Fibroblast of lung (primary cell): ENCODE measurements at regions not wholly inside any gene's neighbourhood (a gene's known extent, or its start where the extent isn't known, plus 50 kb on each side); places are given as distances from the start of the nearest gene placed in this dataset.

ENCODE experiments used
- DNase-seq, 2 donors: peaks; one replicate each; pipeline versions ENCODE4 v3.0.0 to v3.0.0-alpha.2; 2010; ENCODE audit warnings: low read depth in 2 of 2
- H2AFZ ChIP-seq: 2 replicates; pipeline ENCODE4 v1.5.1; 2012; ENCODE audit warnings: low read length, control low read depth, inconsistent platforms
- H3K27ac ChIP-seq: 2 replicates; pipeline ENCODE4 v1.5.1; 2011; ENCODE audit warnings: low read length, control low read depth; ENCODE audit not compliant: insufficient read depth
- H3K27me3 ChIP-seq: 2 replicates; pipeline ENCODE4 v1.5.1; 2011; ENCODE audit warnings: mild to moderate bottlenecking, low read length; ENCODE audit not compliant: control insufficient read depth, insufficient read depth
- H3K36me3 ChIP-seq: 2 replicates; pipeline ENCODE4 v1.5.1; 2011; ENCODE audit warnings: low read length; ENCODE audit not compliant: control insufficient read depth, insufficient read depth
- H3K4me1 ChIP-seq: 2 replicates; pipeline ENCODE4 v1.5.1; 2011; ENCODE audit warnings: low read length; ENCODE audit not compliant: control insufficient read depth, insufficient read depth; ENCODE audit errors: extremely low read depth
- H3K4me2 ChIP-seq: 2 replicates; pipeline ENCODE4 v1.5.1; 2011; ENCODE audit warnings: low read length, control low read depth; ENCODE audit not compliant: insufficient read depth; ENCODE audit errors: extremely low read depth
- H3K4me3 ChIP-seq, 4 experiments: fragments of 200-600 bp in 1 of 4; sonication (generic) in 1 of 4; replicated peaks in 1 of 4; 2 replicates each; pipeline ENCODE4 v1.5.1; 2011 to 2016; ENCODE audit warnings: low read length in 4 of 4, low read depth in 3 of 4, mild to moderate bottlenecking in 3 of 4, control low read depth in 2 of 4, inconsistent platforms in 1 of 4, mixed read lengths in 1 of 4; ENCODE audit not compliant: insufficient read depth in 1 of 4; ENCODE audit errors: control extremely low read depth in 1 of 4
- H3K79me2 ChIP-seq: 2 replicates; pipeline ENCODE4 v1.5.1; 2012; ENCODE audit warnings: mild to moderate bottlenecking, low read length, inconsistent platforms; ENCODE audit not compliant: control insufficient read depth, insufficient read depth
- H3K9ac ChIP-seq: 2 replicates; pipeline ENCODE4 v1.5.1; 2011; ENCODE audit warnings: mild to moderate bottlenecking, low read length, control low read depth; ENCODE audit not compliant: insufficient read depth
- H3K9me3 ChIP-seq: 2 replicates; pipeline ENCODE4 v1.5.1; 2012; ENCODE audit warnings: low read depth, low read length; ENCODE audit not compliant: control insufficient read depth, insufficient read depth
- H4K20me1 ChIP-seq: 2 replicates; pipeline ENCODE4 v1.5.1; 2011; ENCODE audit warnings: low read length; ENCODE audit not compliant: control insufficient read depth, insufficient read depth; ENCODE audit errors: extremely low read depth
- CTCF ChIP-seq, 2 donors: IDR thresholded peaks in 1 of 2; conservative IDR thresholded peaks in 1 of 2; 1 replicate in 1 of 2; 2 replicates in 1 of 2; pipeline ENCODE4 v1.5.1; 2011 to 2012; ENCODE audit warnings: low read length in 2 of 2, control low read depth in 1 of 2, inconsistent platforms in 1 of 2, low read depth in 1 of 2, mild to moderate bottlenecking in 1 of 2
- EZH2 ChIP-seq: IDR thresholded peaks from 2 replicates; pipeline ENCODE4 v1.5.1; 2012; ENCODE audit warnings: low read length, control low read depth, mild to moderate bottlenecking; ENCODE audit errors: missing control alignments

GRCh38 chr5:167764641-167765289 is 526.7 kb upstream of the WWC1 start:
- H2AFZ ChIP-seq = no peak overlapping the region
- H4K20me1 ChIP-seq = no peaks in the 10 kb centered on the region
- H3K27ac ChIP-seq = no peak overlapping the region
- no peak overlapping the region for H3K9ac ChIP-seq
- no peaks in the 10 kb centered on the region for H3K36me3 ChIP-seq
- H3K9me3 ChIP-seq = no peaks in the 10 kb centered on the region
- no peaks in the 10 kb centered on the region for H3K4me1 ChIP-seq
- no peak overlapping the region for H3K4me2 ChIP-seq
- H3K79me2 ChIP-seq = no peaks in the 10 kb centered on the region
- H3K4me3 ChIP-seq = no peak overlapping the region
- no peak for DNase-seq
- no peaks in the 10 kb centered on the region for H3K27me3 ChIP-seq
- no peak for TF ChIP-seq CTCF (conservative IDR thresholded peaks at IDR 0.05 in 1 of 2, IDR thresholded peaks at IDR 0.05 in 1 of 2; ENCODE audit: low read depth in 1 of 2, low read length in 2 of 2)
- TF ChIP-seq EZH2 = no peak

- H3K36me3 ChIP-seq = no peaks in the 10 kb centered on the region
- no peaks in the 10 kb centered on the region for H3K79me2 ChIP-seq
- H3K27ac ChIP-seq = no peak overlapping the region
- no peaks in the 10 kb centered on the region for H3K9me3 ChIP-seq
- DNase-seq = no peak
- H4K20me1 ChIP-seq = no peaks in the 10 kb centered on the region
- no peaks in the 10 kb centered on the region for H3K27me3 ChIP-seq
- no peak for TF ChIP-seq EZH2
- TF ChIP-seq CTCF (conservative IDR thresholded peaks at IDR 0.05 in 1 of 2, IDR thresholded peaks at IDR 0.05 in 1 of 2; ENCODE audit: low read depth in 1 of 2, low read length in 2 of 2) = no peak
- no peak overlapping the region for H2AFZ ChIP-seq
- H3K9ac ChIP-seq = no peak overlapping the region
- no peaks in the 10 kb centered on the region for H3K4me1 ChIP-seq
- no peak overlapping the region for H3K4me3 ChIP-seq
- no peak overlapping the region for H3K4me2 ChIP-seq
These were observed 526.1 kb upstream of the WWC1 start for GRCh38 chr5:167765352-167765751.

DNA sequence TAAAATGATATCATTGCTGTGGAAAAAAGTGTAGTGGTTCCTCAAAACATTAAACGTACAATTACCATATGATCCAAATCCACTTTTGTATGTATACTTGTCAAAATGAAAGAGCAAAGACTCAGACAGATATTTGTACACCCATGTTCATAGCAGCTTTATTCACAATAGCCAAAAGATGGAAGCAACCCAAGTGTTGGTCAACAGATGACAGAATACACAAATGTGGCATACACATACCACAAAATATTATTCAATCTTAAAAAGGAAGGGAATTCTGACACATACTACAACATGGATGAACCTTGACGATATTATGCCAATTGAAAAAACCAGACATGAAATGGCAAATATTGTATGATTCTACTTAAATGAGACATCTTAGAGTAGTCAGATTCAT is 524.5 kb upstream of the WWC1 start:
- no peaks in the 10 kb centered on the region for H3K4me1 ChIP-seq
- H3K36me3 ChIP-seq = no peaks in the 10 kb centered on the region
- no peak for TF ChIP-seq EZH2
- TF ChIP-seq CTCF (conservative IDR thresholded peaks at IDR 0.05 in 1 of 2, IDR thresholded peaks at IDR 0.05 in 1 of 2; ENCODE audit: low read depth in 1 of 2, low read length in 2 of 2) = no peak
- H4K20me1 ChIP-seq = no peaks in the 10 kb centered on the region
- H3K79me2 ChIP-seq = no peaks in the 10 kb centered on the region
- H3K4me2 ChIP-seq = no peak overlapping the region
- no peak overlapping the region for H3K27ac ChIP-seq
- DNase-seq = no peak
- H3K4me3 ChIP-seq = no peak overlapping the region
- no peak overlapping the region for H2AFZ ChIP-seq
- H3K9ac ChIP-seq = no peak overlapping the region
- no peaks in the 10 kb centered on the region for H3K9me3 ChIP-seq
- H3K27me3 ChIP-seq = no peaks in the 10 kb centered on the region
